Stimulated activated naive CD8-positive, alpha-beta T cell treated with anti-CD3 and anti-CD28 coated beads, Interleukin-15, amount 100 ng/mL, for 72 hours (primary cell): ENCODE measurements at regions not wholly inside any gene's neighbourhood (a gene's known extent, or its start where the extent isn't known, plus 50 kb on each side); places are given as distances from the start of the nearest gene placed in this dataset.
"Not testable (repeated sequence)": the region's sequence is repeated elsewhere in the genome, so short reads cannot be mapped to it uniquely, and the experiment has no call there.

Experiments used
- ATAC-seq: fragments of 150-1000 bp; cut with Tn5 transposase; 2 replicates; pipeline ENCODE4 v1.10.0; 2021; ENCODE audit warnings: mild to moderate bottlenecking, moderate library complexity
- DNase-seq, 2 donors: peaks; one replicate each; pipeline ENCODE4 v3.0.0; 2021 to 2022
- H3K27ac Mint-ChIP-seq, 2 donors: one replicate each; pipeline ENCODE4 v1.8.0; 2022; ENCODE audit warnings: mild to moderate bottlenecking in 2 of 2, mixed read lengths in 2 of 2, moderate library complexity in 2 of 2
- H3K27me3 Mint-ChIP-seq: one replicate; pipeline ENCODE4 v1.8.0; 2022; ENCODE audit warnings: mixed read lengths
- H3K4me1 Mint-ChIP-seq: one replicate; pipeline ENCODE4 v1.8.0; 2022; ENCODE audit warnings: mild to moderate bottlenecking, mixed read lengths
- H3K4me3 Mint-ChIP-seq, 2 donors: one replicate each; pipeline ENCODE4 v1.8.0; 2022; ENCODE audit warnings: mild to moderate bottlenecking in 2 of 2, mixed read lengths in 2 of 2, moderate library complexity in 1 of 2
- H3K9me3 Mint-ChIP-seq, 2 donors: one replicate each; pipeline ENCODE4 v1.8.0; 2022; ENCODE audit warnings: mixed read lengths in 2 of 2

DNA sequence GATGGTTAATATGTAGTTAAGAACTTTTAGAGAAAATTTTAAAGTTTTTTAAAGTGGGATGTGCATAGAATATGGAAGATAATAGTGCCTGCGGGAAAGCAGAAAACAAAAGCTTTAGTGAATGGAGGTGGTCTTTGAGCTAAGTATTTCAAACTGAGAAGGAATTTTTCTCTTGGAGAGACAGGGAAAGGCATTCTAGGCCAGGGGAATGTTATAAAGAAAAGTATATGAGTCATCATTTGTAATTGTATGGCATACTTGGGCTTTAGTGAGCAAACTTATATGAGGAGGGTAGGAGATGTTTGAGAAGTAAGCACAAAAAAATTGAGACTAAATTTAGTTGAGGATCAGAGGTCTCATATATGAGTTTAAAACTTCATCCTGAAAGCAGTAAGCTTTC is 467.0 kb downstream of the PPARGC1A start:
- DNase-seq: no peak

DNA sequence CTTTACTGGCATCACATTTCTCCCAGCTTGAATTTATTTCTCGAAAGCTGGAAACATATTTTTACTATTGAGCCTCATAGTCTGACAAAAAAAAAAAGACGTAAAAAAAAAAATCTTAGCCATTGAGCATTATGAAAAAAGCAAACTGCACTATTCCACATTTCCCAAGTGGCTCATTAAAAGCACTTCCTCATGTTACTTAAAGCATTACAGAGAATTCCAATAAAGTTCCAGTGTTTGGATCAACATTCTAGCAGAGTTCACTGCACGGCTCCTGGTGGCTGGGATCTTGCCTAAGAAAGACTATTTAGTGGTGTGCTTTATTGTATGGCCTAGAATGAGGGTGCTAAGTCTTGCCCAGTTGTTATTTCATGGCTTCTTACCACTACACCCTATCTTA is 476.2 kb downstream of the PPARGC1A start:
- H3K9me3 Mint-ChIP-seq: no peaks in the 10 kb centered on the region
- ATAC-seq: no peak

More for the DNA sequence above, 467.0 kb downstream of the PPARGC1A start:
- no peaks in the 10 kb centered on the region for H3K4me1 Mint-ChIP-seq
- no peak overlapping the region for H3K4me3 Mint-ChIP-seq
- H3K27me3 Mint-ChIP-seq: no peaks in the 10 kb centered on the region
- H3K9me3 Mint-ChIP-seq: peaks cover 0 to 7% of the 10 kb centered on the region in 2 donors
- ATAC-seq: no peak
- H3K27ac Mint-ChIP-seq: no peak overlapping the region

GRCh38 chr4:23412701-23413100 is 477.1 kb downstream of the PPARGC1A start:
- Mint-ChIP-seq H3K4me3 (no peak overlapping the region), H3K27ac (no peak overlapping the region), H3K9me3 (no peaks in the 10 kb centered on the region), H3K27me3 (no peaks in the 10 kb centered on the region), H3K4me1 (peaks cover 8% of the 10 kb centered on the region)
- DNase-seq (no peak), ATAC-seq (no peak)

More for the DNA sequence above, 476.2 kb downstream of the PPARGC1A start:
- Mint-ChIP-seq H3K27me3 (no peaks in the 10 kb centered on the region), H3K4me1 (peaks cover 8% of the 10 kb centered on the region), H3K27ac (no peak overlapping the region), H3K4me3 (no peak overlapping the region)
- DNase-seq: no peak

DNA sequence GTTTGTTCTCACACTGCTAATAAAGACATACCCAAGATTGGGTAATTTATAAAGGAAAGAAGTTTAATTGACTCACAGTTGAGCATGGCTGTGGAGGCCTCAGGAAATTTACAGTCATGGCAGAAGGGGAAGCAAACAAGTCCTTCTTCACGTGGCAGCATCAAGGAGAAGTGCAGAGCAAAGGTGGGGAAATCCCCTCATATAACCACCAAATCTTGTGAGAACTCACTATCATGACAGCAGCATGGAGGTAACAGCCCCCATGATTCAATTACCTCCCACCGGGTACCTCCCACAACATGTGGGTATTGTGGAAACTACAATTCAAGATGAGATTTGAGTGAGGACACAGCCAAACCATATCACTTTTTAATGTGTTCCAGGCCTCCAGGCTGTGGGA is 480.9 kb downstream of the PPARGC1A start:
- H3K27me3 Mint-ChIP-seq, DNase-seq, H3K4me3 Mint-ChIP-seq, H3K4me1 Mint-ChIP-seq, H3K27ac Mint-ChIP-seq: not testable (repeated sequence)
- peak; percentile 33 for ATAC-seq
- peaks cover 5 to 14% of the 10 kb centered on the region in 2 donors for H3K9me3 Mint-ChIP-seq

DNA sequence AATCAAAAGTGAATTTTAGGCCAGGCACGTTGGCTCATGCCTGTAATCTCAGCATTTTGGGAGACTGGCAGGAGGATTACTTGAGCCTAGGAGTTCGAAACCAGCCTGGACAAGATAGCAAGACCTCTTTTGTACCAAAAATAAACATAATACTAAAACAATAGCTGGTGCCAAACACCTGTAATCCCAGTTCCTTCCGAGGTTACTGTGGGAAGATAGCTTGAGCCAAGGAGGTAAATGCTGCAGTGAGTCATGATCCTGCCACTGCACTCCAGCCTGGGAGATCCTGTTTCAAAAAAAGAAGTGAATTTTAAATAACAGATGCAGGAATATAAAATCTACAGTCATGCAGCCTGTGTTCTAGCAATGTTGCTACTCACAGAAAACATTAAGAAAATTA is 488.3 kb downstream of the PPARGC1A start:
- Mint-ChIP-seq H3K4me3 (no peak overlapping the region), H3K27me3 (no peaks in the 10 kb centered on the region), H3K27ac (no peak overlapping the region), H3K4me1 (no peaks in the 10 kb centered on the region), H3K9me3 (peaks cover 0 to 27% of the 10 kb centered on the region in 2 donors)
- ATAC-seq: no peak
- DNase-seq: no peak

DNA sequence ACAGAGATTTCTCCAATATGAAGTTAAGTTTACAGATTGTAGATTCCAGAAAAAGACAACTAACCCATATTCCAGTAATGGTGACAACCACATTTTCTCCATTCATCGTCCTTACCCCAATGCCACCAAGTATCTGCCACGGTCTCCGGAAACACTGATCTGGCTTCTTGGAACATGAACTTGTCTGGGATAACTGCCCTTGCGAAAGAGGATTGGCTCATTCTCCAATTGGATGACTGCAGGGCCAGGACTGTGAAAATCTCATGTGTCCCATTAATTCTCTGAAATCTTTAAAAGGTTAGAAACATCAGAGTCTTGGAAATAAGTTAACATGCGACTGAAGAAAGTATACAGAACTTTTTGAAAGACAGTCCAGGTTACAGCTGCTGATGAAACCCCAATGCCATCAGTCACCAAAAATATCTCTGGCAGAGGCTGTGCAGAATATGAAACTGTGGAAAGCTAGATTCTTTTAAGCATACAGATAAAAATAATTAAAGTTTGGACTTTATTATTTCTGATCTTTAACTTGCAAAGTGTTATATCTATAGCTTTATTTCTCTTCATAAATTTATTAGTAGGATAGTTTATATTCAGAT is 496.9 kb downstream of the PPARGC1A start:
- Mint-ChIP-seq H3K4me3 (no peak overlapping the region), H3K27ac (no peak overlapping the region), H3K27me3 (peaks cover 7% of the 10 kb centered on the region), H3K9me3 (peaks cover 3 to 17% of the 10 kb centered on the region in 2 donors), H3K4me1 (no peaks in the 10 kb centered on the region)
- no peak for DNase-seq
- ATAC-seq: no peak

DNA sequence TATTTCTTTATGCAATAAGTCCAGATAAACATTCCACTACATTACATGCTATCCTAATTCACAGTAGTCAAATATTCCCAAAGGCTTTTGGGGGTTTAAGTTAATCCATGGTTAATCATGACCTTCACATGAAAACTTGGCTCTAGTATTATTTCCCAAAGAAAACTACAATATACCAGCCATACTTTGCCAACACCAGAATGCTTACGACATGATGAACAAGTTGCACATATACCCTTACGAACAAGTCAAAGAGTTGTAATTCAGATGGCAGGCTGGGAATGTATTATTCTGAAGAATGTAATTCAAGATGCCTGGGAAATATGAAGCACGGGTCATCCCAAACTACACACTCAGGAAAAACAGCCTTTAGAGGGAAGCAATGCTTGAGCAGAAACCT is 499.6 kb downstream of the PPARGC1A start:
- no peak overlapping the region for H3K27ac Mint-ChIP-seq
- H3K9me3 Mint-ChIP-seq: peaks cover 0 to 14% of the 10 kb centered on the region in 2 donors
- ATAC-seq (no peak), DNase-seq (no peak)
- peaks cover 7% of the 10 kb centered on the region for H3K27me3 Mint-ChIP-seq
- no peak overlapping the region for H3K4me3 Mint-ChIP-seq
- no peaks in the 10 kb centered on the region for H3K4me1 Mint-ChIP-seq

- ATAC-seq (no peak), DNase-seq (no peak)
- H3K4me1 Mint-ChIP-seq: no peaks in the 10 kb centered on the region
- H3K4me3 Mint-ChIP-seq: no peak overlapping the region
- peaks cover 0 to 6% of the 10 kb centered on the region in 2 donors for H3K9me3 Mint-ChIP-seq
- H3K27me3 Mint-ChIP-seq: peaks cover 7% of the 10 kb centered on the region
- H3K27ac Mint-ChIP-seq: no peak overlapping the region
These were observed 501.0 kb downstream of the PPARGC1A start for GRCh38 chr4:23388699-23389395.

DNA sequence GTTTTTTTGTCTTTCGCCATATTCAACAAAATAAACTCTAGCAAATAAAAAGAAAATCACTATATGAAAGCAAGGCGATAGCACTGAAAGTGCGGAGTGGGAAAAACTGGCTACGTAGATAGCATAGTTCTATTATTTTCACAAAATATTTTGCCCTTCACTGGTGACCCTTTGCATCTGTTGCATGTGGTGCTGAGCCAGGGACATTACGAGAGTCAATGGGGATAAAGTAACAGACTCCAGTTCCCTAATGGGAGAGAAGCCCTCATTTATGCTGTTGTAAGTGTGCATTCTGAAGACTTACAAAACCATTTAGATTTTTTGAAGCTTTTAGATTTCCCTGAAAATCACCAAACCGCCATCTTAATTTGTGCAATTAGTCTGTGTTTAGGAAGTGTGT is 501.6 kb downstream of the PPARGC1A start:
- ATAC-seq: no peak
- Mint-ChIP-seq H3K9me3 (peaks cover 0 to 6% of the 10 kb centered on the region in 2 donors), H3K27ac (no peak overlapping the region), H3K4me3 (no peak overlapping the region), H3K4me1 (no peaks in the 10 kb centered on the region), H3K27me3 (peaks cover 7% of the 10 kb centered on the region)
- DNase-seq: no peak

GRCh38 chr4:23384741-23385140 is 505.1 kb downstream of the PPARGC1A start:
- Mint-ChIP-seq H3K27me3 (peaks cover 5% of the 10 kb centered on the region), H3K4me1 (no peaks in the 10 kb centered on the region), H3K27ac (no peak overlapping the region), H3K9me3 (no peaks in the 10 kb centered on the region), H3K4me3 (no peak overlapping the region)
- DNase-seq (no peak), ATAC-seq (no peak)

GRCh38 chr4:23382879-23383278 is 507.0 kb downstream of the PPARGC1A start:
- H3K27ac Mint-ChIP-seq: no peak overlapping the region
- H3K9me3 Mint-ChIP-seq: no peaks in the 10 kb centered on the region
- DNase-seq: no peak
- no peaks in the 10 kb centered on the region for H3K4me1 Mint-ChIP-seq
- no peak for ATAC-seq
- no peak overlapping the region for H3K4me3 Mint-ChIP-seq
- no peaks in the 10 kb centered on the region for H3K27me3 Mint-ChIP-seq

- no peak for DNase-seq
- Mint-ChIP-seq H3K27ac (no peak overlapping the region), H3K4me3 (no peak overlapping the region), H3K4me1 (peaks cover 6% of the 10 kb centered on the region), H3K9me3 (peaks cover 9 to 13% of the 10 kb centered on the region in 2 donors), H3K27me3 (no peaks in the 10 kb centered on the region)
- no peak for ATAC-seq
These were observed 515.6 kb downstream of the PPARGC1A start for GRCh38 chr4:23374259-23374658.

- peak overlapping the region in 1 of 2 donors; percentile 24 for H3K27ac Mint-ChIP-seq
- peak; percentile 83 for ATAC-seq
- DNase-seq: peak in 1 of 2 donors; percentile 18
- H3K4me1 Mint-ChIP-seq: peaks cover 6% of the 10 kb centered on the region
- H3K27me3 Mint-ChIP-seq: no peaks in the 10 kb centered on the region
- peaks cover 9 to 13% of the 10 kb centered on the region in 2 donors for H3K9me3 Mint-ChIP-seq
- H3K4me3 Mint-ChIP-seq: no peak overlapping the region
These were observed 516.6 kb downstream of the PPARGC1A start for GRCh38 chr4:23373261-23373660.

DNA sequence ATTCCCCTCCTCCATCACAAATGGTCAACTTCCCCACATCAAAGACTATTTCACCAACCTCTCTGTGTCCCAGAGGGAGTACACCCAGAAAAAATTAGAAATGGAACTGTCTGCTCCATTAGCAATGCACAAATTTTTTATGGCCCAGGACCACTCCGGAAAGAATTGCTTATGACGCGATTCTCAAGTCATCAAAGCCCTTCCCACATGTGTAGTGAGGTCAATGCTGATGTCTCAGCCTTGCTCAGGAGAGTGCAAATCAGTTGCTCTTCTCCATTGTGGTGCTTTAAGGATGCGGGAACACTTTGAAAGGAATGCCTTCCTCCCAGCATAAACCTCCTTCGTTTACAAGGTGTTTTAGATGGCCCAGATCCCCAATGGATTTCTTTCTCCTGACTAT is 518.3 kb downstream of the PPARGC1A start:
- ATAC-seq (no peak), DNase-seq (no peak)
- no peaks in the 10 kb centered on the region for H3K27me3 Mint-ChIP-seq
- peaks cover 0 to 13% of the 10 kb centered on the region in 2 donors for H3K9me3 Mint-ChIP-seq
- H3K4me1 Mint-ChIP-seq: peaks cover 6% of the 10 kb centered on the region
- H3K4me3 Mint-ChIP-seq: no peak overlapping the region
- no peak overlapping the region for H3K27ac Mint-ChIP-seq

GRCh38 chr4:23369331-23369730 is 520.5 kb downstream of the PPARGC1A start:
- peaks cover 0 to 8% of the 10 kb centered on the region in 2 donors for H3K9me3 Mint-ChIP-seq

GRCh38 chr4:23368081-23368697 is 521.7 kb downstream of the PPARGC1A start:
- no peaks in the 10 kb centered on the region for H3K9me3 Mint-ChIP-seq
- DNase-seq: no peak
- no peaks in the 10 kb centered on the region for H3K27me3 Mint-ChIP-seq
- H3K27ac Mint-ChIP-seq: no peak overlapping the region
- H3K4me1 Mint-ChIP-seq: peaks cover under 1% of the 10 kb centered on the region
- no peak for ATAC-seq
- no peak overlapping the region for H3K4me3 Mint-ChIP-seq

More at GRCh38 chr4:23369331-23369730, 520.5 kb downstream of the PPARGC1A start:
- no peak for ATAC-seq
- no peak for DNase-seq
- Mint-ChIP-seq H3K27ac (no peak overlapping the region), H3K4me1 (peaks cover 6% of the 10 kb centered on the region), H3K27me3 (no peaks in the 10 kb centered on the region), H3K4me3 (no peak overlapping the region)
